Stimulated activated CD4-positive, alpha-beta T cell treated with anti-CD3 and anti-CD28 coated beads, Interleukin-1b, Interleukin-23, amount 100 ng/mL, for 24 hours (primary cell): ENCODE measurements at regions not wholly inside any gene's neighbourhood (a gene's known extent, or its start where the extent isn't known, plus 50 kb on each side); places are given as distances from the start of the nearest gene placed in this dataset.
"Not testable (repeated sequence)": the region's sequence is repeated elsewhere in the genome, so short reads cannot be mapped to it uniquely, and the experiment has no call there.

Experiments
- DNase-seq, 4 experiments: peaks; one replicate each; pipeline ENCODE4 v3.0.0-alpha.2; 2020; ENCODE audit warnings: low read depth in 4 of 4, low spot score in 1 of 4

DNA sequence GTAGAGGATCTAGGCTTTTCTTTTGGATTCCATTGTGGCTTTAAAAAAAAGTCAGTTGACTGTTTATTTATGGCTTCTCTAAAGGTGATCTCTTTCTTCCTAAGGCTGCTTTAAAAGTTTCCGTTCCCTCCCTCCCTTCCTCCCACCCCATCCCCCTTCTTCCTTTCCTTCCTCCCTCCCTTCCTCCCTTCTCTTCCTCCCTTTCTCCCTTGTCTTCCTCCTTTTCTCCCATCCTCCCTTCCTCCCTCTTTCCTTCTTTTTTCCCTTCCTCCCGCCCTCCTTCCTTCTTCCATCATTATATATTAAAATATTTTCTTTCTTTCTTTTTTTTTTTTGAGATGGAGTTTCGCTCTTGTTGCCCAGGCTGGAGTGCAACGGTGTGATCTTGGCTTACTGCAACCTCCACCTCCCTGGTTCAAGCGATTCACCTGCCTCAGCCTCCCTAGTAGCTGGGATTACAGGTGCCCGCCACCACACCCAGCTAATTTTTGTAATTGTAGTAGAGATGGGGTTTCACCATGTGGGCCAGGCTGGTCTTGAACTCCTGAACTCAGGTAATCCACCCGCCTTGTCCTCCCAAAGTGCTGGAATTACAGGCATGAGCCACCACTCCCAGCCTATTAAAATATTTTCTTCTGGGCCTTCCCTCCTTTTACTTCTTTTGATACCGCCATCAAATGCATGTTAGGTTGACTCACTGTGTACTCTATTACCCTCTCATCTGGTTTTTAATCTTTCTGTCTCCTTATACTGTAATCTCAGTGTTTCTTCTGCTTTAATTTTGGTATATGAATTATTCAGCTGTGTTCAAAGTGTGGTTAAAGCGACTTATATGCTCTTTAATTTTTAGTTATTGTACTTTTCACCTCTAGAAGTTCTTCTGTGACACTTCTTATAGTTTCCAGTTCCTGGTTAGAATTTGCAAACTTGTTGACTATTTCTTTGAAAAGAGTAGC lies 59.2 kb upstream of the ATP5PO start:
- DNase-seq: no peak

DNA sequence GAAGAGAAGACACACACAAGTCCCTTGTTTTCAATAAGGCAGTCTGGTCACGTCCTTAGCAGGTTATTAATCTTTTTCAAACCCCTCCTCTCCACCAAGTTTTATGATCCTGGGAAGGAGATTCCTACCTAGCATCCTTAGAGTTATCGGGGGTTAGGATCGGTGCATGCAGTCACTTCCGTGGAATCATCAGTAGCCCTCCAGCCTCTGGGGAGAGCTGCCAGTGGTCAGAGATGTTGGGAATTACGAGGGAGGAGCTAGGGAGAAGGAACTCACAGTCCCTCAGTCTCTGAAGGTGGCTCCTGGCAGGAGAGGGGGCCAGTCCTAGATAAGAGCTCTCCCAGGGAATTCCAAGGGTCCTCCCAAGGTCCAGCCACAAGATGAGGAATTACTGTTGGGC lies 57.7 kb upstream of the ATP5PO start:
- no peak for DNase-seq

DNA sequence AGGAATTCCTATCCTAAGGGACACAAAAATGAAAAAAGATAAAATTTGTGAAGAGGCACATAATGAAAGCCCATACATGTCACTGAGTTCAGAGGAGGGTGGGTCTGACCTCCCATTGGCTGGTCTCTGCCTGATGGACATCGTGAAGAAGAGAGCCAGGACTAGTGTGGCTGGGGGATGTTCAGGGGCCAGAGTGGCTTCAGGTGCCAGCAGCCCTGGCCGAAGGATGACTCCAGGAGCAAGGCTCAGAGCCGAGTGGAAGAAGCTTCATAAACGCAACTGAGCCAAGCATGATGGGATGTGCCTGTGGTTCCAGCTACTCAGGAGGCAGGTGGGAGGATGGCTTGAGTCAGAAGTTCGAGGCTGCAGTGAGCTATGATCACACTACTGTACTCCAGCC lies 56.9 kb upstream of the ATP5PO start:
- no peak for DNase-seq

DNA sequence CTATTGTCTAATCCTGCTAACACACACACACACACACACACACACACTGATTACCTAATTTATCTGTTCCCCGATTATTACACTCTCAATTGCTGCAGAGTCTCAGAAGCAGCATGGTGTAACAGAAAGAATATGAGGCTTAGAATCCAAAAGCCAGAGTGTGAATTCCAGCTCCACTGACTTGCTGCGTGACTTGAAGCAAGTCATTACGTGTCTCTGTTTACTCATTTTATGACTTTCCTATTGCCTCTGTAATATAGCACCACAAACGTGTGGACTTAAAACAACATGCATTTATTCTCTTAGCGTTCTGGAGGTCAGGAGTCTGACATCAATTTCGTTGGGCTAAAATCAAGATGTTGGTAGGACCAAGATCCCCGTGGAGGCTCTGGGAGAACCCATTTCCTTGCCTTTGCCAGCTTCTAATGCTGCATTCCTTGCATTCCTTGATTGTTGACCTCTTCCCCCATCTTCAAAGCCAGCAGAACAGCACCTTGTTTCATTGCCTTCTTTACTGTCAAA lies 55.9 kb upstream of the ATP5PO start:
- no peak for DNase-seq

DNA sequence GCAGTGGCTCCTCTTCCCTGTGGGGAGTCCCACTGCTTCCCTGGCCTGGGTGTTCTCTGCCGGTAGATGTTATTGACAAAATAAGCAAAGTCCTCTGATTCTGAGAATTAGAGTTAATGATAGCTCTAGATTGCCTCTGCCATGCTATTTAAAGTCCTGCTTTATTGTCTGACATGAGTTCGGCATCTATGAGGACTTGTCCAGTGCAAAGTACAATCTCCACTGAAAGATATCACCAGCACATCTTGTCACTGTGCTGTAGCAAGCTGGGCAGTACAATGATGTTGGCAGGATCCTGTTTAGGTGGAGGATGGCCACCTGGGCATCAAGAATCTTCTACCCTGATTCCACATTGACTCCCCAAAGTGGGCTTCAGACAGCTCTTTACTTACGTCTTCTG lies 54.0 kb upstream of the ATP5PO start:
- no peak for DNase-seq

DNA sequence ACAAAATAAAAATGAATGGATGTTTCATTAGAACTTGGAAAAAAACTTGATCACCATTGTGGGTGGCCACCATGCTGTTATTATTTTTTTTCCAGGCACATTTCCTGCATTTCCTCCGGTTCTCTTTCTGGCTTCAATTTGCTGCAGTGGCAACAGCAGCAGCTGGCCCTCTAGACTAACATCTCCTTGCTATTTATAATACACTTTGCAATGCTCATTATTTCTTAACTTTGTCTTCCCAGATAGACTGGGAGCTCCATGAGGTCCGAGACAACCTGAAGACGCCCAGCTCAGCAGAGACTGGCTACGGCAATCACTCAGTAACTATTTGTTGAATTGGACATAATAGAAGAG lies 53.4 kb upstream of the ATP5PO start:
- no peak for DNase-seq

DNA sequence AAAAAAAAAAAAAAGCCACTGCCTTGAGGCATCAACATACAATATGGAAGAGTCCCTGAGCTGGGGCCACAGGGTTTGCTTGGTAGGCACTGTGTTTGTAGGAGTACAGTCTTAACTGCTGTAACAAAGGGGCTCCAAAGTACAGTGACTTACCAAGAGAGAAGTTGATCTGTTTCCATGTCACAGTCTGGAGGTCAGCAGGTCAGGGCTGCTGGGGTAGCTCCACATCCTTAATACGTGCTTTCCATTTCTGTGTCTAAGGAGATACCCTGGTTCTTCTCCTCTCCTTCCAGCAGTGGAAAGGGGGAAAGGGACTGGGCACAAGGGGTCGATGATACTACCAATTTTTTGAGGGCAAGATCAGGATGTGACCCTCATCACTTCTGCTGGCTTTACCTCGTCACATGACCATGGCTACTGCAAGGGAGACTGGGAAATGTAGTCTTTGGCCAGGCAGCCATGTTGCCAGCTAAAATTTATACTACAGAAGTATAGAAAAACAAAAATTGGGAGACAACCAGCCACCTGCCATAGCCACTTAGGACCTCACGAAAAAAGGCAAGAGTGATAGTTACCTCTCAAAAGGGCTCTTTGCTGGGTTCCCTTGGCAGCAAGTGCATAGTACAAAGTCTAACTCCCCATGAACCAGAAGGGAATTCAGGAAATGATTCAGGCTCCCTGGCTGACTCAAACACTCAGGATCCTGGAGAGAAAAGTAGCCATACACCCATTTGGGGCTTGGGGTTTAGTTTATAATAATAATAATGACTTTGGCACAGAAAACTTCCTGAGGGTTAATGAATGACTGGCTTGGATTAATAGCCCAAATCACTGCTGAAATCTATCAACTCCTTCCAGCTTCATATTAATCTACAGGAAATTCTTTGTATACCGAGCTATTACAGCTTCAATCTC lies 52.7 kb upstream of the ATP5PO start:
- DNase-seq: no peak

DNA sequence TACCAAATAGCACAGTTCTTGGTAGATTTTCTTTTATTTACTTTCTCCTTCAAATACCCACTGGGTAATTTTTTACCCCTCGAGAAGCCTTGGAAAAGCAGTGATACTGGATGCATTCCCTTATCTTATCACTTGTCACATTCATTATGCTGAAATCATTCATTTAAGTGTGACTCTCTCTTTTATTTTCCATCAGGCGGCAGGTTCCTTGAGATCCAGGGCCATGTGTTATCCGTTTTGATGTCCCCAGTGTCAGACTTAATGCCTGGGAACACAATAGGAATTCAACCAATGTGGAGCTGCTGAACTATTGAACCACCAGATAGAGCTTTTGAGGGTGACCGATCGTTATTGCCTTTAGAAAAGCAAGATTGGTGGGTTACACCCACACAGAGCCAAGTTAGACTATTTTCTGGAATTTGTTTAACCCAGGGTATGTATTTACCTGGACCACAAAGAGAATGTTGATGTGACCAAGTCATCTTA lies 51.5 kb upstream of the ATP5PO start:
- DNase-seq: no peak

DNA sequence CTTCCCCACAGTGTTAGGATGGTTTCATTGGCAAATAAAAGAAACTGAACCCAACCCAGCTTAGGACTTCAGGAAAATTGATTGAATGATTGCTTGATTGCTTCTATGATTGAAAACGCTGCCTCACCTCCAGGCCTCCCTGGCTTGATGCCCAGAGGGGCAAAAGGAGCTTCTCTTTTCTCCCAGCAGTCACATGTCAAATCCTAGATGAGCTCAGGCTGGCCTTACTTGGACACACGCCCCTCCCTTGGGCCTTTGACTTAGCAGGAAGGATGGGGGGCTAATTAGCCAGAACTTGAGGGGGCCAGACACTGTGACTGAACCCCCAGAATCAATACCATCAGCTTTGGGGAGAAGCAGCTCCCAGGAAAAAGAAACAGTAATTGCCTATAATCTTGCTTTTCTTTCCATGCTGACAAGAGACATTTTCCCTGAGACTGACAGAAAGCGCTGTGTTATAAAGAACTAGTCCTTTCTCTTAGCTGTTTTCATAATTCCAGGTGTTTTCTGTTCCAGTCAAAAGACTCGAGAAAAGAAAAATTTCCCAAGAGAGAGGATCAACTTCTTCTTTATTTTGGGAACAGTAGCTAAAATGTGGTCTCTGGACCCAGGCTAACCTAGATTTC lies 50.8 kb upstream of the ATP5PO start:
- DNase-seq: no peak

DNA sequence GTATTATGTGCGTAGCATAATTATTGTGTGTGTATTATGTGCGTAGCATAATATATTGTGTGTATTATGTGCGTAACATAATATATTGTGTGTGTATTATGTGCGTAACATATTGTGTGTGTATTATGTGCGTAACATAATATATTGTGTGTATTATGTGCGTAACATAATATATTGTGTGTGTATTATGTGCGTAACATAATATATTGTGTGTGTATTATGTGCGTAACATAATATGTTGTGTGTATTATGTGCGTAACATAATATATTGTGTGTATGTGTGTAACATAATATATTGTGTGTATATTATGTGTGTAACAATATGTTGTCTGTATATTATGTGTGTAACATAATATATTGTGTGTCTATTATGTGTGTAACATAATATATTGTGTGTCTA lies 50.1 kb upstream of the ATP5PO start:
- DNase-seq: not testable (repeated sequence)
